Bronchial epithelial cell (primary cell): ENCODE measurements at regions not wholly inside any gene's neighbourhood (a gene's known extent, or its start where the extent isn't known, plus 50 kb on each side); places are given as distances from the start of the nearest gene placed in this dataset.

Source experiments
- DNase-seq: peaks from one replicate; pipeline ENCODE4 v3.0.0-alpha.2; 2010; ENCODE audit warnings: low read depth
- FAIRE-seq: peaks from 2 replicates; lab custom pipeline; 2011; peaks lifted over from hg19 to GRCh38; lab: Jason Lieb, UNC
- H3K27me3 ChIP-seq: 2 replicates; pipeline ENCODE4 v1.5.1; 2011; ENCODE audit warnings: low read length; ENCODE audit not compliant: control insufficient read depth, insufficient read depth
- H3K36me3 ChIP-seq: 2 replicates; pipeline ENCODE4 v1.5.1; 2011; ENCODE audit warnings: low read length; ENCODE audit not compliant: control insufficient read depth, insufficient read depth
- H3K4me3 ChIP-seq: 2 replicates; pipeline ENCODE4 v1.5.1; 2011; ENCODE audit warnings: mild to moderate bottlenecking, low read depth, low read length, control low read depth
- TF ChIP-seq, protein P1 (sequence below): IDR thresholded peaks from 2 replicates; pipeline ENCODE4 v1.5.1; 2011; ENCODE audit warnings: mild to moderate bottlenecking, moderate library complexity, low read length, control low read depth, inconsistent platforms; ENCODE audit not compliant: insufficient read depth, severe bottlenecking

DNA sequence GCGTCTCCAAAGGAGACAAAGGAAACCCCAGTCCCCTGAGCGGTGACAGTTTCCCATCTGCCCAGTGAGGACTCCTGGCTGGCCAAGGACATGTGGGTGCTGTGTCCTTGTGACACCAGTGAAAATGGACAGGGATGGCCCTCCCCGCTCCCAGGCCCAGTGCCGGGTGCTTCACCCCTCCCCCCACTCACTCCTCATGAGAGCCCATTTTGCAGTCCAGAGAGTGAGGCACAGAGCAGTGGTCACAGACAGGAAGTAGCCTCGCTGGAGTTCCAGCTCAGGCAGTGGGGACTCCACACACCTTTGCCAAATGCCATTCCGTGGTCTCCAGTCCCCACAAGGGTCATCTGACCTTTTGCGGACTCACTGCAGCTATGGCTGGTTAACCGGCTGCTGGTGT is 642.9 kb downstream of the PTPRU start:
- Histone ChIP-seq H3K27me3 (no peaks in the 10 kb centered on the region), H3K4me3 (no peak overlapping the region), H3K36me3 (no peaks in the 10 kb centered on the region)
- DNase-seq, result no peak
- FAIRE-seq, result no peak
- TF ChIP-seq, protein P1, sequence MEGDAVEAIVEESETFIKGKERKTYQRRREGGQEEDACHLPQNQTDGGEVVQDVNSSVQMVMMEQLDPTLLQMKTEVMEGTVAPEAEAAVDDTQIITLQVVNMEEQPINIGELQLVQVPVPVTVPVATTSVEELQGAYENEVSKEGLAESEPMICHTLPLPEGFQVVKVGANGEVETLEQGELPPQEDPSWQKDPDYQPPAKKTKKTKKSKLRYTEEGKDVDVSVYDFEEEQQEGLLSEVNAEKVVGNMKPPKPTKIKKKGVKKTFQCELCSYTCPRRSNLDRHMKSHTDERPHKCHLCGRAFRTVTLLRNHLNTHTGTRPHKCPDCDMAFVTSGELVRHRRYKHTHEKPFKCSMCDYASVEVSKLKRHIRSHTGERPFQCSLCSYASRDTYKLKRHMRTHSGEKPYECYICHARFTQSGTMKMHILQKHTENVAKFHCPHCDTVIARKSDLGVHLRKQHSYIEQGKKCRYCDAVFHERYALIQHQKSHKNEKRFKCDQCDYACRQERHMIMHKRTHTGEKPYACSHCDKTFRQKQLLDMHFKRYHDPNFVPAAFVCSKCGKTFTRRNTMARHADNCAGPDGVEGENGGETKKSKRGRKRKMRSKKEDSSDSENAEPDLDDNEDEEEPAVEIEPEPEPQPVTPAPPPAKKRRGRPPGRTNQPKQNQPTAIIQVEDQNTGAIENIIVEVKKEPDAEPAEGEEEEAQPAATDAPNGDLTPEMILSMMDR, result no peak

DNA sequence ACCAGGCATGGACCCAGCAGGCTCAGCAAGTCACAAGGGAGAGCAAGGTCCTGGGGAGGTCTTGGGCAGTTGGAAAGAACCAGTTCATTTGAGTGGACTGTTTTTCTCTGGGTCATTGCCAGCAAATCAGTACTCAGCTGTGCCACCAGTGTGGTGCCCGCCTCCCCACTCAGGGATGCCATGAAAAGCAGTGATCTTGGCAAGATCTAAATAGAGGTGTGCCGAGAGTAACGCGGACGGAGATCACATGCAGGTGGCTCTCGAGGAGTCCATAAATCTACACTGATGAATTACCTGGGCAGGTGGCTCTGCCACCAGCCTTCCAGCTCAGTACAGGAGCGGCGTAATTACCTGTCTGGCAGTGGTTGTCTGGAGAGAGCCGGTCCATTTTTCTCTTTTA is 642.2 kb downstream of the PTPRU start:
- TF ChIP-seq, protein P1, result no peak
- DNase-seq, result no peak
- Histone ChIP-seq H3K4me3 (no peak overlapping the region), H3K27me3 (no peaks in the 10 kb centered on the region), H3K36me3 (no peaks in the 10 kb centered on the region)
- FAIRE-seq, result peak; percentile 81

DNA sequence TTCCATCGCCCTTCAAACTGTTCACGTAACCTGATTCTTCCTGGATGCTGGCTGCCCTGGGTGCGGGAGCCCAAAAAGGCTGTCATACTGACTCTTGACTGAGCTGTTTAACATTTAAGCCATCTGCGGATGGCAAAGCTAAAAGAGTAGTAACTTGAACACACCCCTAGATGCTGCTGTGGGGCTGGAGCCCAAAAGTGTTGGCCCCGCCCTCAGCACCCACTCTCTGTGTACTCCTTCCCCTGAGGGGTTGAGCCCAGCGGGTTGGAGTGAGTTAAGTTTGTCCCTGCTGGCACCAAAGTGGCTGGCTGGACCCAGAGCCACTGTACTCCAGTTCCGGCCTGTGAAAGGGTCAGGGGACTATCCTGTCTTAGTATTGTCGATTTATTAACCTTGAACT is 640.6 kb downstream of the PTPRU start:
- TF ChIP-seq, protein P1, result no peak
- H3K36me3 ChIP-seq, result no peaks in the 10 kb centered on the region
- no peaks in the 10 kb centered on the region for H3K27me3 ChIP-seq
- FAIRE-seq (no peak), DNase-seq (no peak)
- no peak overlapping the region for H3K4me3 ChIP-seq

DNA sequence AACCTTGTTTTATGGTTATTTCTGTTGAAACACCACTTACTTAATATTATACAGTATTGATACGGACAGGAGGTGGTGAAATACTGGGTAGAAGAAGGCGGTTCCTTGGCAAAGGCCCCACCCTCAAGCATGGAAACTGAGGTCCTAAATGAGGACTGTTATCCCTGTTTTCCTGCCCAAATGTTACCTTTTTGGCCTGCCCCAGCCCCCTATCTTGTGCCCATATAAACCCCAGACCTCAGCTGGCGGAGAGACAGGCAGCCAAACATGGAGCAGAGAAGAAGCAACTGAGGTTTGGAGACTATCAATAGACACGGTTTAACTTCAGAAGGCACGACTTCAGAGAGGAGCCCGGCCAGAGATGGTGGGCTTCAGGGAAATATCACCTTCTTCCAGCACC is 640.1 kb downstream of the PTPRU start:
- Histone ChIP-seq H3K4me3 (no peak overlapping the region), H3K27me3 (no peaks in the 10 kb centered on the region), H3K36me3 (no peaks in the 10 kb centered on the region)
- TF ChIP-seq, protein P1, result no peak
- FAIRE-seq (no peak), DNase-seq (no peak)

DNA sequence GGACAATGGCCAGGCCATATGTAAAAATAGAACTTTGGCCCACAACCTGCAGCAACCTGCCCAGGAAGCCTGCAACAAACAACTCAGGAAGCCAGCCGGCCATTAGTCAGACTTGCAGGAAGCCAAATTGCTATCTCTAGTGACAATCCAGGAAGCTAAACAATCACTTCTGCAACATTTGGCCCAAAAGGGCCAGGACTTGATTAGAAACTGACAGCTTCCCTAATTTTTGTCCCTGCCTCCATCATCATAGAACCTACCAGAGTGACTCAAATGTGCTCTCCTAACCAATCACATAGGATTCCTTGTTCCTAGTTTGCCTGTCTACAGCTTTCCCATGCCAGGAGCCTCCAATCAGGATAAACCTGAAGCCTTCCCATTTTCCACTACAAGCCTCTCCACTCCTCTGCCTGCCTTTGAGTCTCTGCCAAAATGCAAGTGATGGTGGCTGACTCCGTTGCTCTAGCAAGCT is 639.3 kb downstream of the PTPRU start:
- no peaks in the 10 kb centered on the region for H3K27me3 ChIP-seq
- no peaks in the 10 kb centered on the region for H3K36me3 ChIP-seq
- TF ChIP-seq, protein P1, result no peak
- FAIRE-seq (no peak), DNase-seq (peak; percentile 63)
- H3K4me3 ChIP-seq, result no peak overlapping the region

DNA sequence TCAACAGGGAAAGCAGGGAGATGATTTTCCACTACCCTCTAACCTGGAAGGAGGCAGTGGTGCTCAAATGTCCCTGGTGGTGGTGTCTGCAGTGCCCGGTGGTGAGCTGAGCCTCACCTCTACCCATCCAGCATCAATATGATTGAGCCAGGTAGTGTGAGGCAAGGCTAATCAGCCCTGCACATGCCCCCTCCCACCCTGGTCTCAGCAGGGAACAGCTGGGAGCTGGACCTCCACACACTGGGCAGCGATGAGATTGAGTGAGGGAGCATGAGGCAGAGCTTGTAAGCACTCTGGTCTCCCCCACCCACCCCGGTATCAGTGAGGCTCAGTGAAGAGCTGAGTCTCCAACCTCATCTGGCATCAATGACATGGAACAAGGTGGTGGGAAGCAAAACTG is 634.3 kb downstream of the PTPRU start:
- Histone ChIP-seq H3K27me3 (no peaks in the 10 kb centered on the region), H3K4me3 (no peak overlapping the region)
- no peak for FAIRE-seq

More for the DNA sequence above, 634.3 kb downstream of the PTPRU start:
- TF ChIP-seq, protein P1, result no peak
- DNase-seq, result no peak
- H3K36me3 ChIP-seq, result no peaks in the 10 kb centered on the region
